Epithelial cell of proximal tubule (primary cell): ENCODE measurements at regions not wholly inside any gene's neighbourhood (a gene's known extent, or its start where the extent isn't known, plus 50 kb on each side); places are given as distances from the start of the nearest gene placed in this dataset.

ENCODE experiments used
- DNase-seq: peaks from one replicate; pipeline ENCODE4 v3.0.0-alpha.2; 2011; ENCODE audit warnings: low read depth
- H3K4me3 ChIP-seq: 2 replicates; pipeline ENCODE4 v1.5.1; 2011; ENCODE audit warnings: low read depth, mild to moderate bottlenecking, low read length
- CTCF ChIP-seq: conservative IDR thresholded peaks from 2 replicates; pipeline ENCODE4 v1.5.1; 2012; ENCODE audit warnings: low read depth, mild to moderate bottlenecking, low read length

- no peak overlapping the region for H3K4me3 ChIP-seq
- no peak for TF ChIP-seq CTCF
- no peak for DNase-seq
Measured at GRCh38 chr6:120355822-120356221, 978.5 kb downstream of the TBC1D32 start.

GRCh38 chr6:120354452-120355098 is 979.7 kb downstream of the TBC1D32 start:
- no peak for TF ChIP-seq CTCF
- DNase-seq: no peak
- H3K4me3 ChIP-seq: no peak overlapping the region

- H3K4me3 ChIP-seq: no peak overlapping the region
- TF ChIP-seq CTCF: no peak
- DNase-seq: no peak
Measured at GRCh38 chr6:120352491-120352890, 981.8 kb downstream of the TBC1D32 start.

DNA sequence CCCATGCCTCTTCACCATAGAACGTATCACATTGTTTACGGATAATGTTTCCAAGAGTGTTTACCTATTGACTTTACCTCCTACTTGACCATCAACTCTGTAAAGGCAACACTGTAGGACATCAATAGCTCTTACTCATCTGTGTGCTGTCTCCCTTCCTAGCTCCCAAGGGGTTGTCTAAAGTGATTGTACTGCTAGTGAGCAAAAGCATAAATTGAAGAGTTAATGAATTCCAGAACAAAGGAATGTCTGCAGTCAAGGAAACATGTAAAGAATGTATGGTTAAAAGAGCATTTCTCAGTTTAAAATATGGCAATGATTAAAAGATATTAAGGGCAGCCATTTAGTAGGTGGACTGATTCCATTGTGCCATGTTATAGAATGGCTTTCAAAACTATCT is 985.4 kb downstream of the TBC1D32 start:
- TF ChIP-seq CTCF: no peak
- H3K4me3 ChIP-seq: no peak overlapping the region
- DNase-seq: no peak

DNA sequence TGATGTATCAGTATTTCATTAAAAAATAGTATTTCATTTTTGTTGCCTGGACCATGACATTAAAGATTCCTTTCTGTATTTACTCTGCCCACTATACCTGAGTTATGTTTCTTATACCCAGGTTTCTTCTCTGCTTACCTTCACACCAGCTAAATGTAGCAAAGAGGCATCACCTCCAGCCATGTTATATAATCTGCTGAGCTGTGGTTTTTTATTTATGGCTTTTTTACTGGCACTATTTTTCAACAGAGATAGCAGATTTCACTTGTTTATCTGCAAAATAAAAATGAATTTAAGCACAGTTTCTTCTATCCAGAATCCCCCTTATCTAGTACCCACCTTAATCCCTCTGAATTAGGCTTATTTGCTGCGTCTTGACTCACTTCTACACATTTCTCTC is 979.0 kb upstream of the MAN1A1 start:
- no peak overlapping the region for H3K4me3 ChIP-seq
- no peak for DNase-seq
- no peak for TF ChIP-seq CTCF

DNA sequence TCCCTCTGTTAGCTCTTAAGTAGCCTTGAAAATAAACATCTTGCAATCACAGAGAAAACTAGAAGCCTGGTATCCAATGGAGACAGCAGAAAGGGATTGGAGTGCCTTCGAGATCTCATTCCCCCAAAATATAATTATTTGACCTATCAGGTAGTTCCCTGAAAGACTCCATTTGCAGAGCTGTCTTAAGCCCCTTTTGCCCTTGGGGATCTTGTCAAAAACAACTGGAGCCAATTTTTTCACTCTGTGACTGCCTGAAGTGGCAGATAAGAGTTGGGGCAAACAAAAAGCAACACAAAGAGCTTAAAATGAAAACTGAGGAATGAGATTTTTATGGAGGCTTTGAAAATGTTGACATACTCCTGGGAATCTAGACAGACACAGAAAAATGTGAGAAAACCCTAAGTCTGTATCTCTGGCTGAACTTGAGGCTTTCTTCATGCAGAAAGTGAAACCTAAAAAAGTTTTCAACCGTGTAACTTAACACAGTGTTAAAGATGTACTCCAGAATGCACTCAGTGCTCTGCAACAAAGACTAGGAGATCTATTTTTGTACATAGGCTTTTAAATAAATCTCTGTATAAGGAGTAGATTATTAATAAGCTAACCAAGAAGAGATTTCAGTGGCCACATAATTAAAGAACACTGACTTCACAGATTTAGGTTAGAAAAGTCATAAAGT is 971.1 kb upstream of the MAN1A1 start:
- no peak overlapping the region for H3K4me3 ChIP-seq
- DNase-seq: no peak
- no peak for TF ChIP-seq CTCF

GRCh38 chr6:120304223-120304622 is 954.7 kb upstream of the MAN1A1 start:
- no peak for DNase-seq
- no peak overlapping the region for H3K4me3 ChIP-seq
- TF ChIP-seq CTCF: no peak
